Gastroesophageal sphincter (tissue), 3 donors: ENCODE measurements at regions not wholly inside any gene's neighbourhood (a gene's known extent, or its start where the extent isn't known, plus 50 kb on each side); places are given as distances from the start of the nearest gene placed in this dataset.

Source experiments
- CTCF ChIP-seq, 4 experiments: fragments of 200-600 bp in 2 of 4; fragments of 450-650 bp in 2 of 4; sonication (generic) in 1 of 4; IDR thresholded peaks; one replicate each; pipeline ENCODE4 v1.5.1; 2017 to 2019; ENCODE audit warnings: antibody characterized with exemption in 4 of 4, mild to moderate bottlenecking in 2 of 4, moderate library complexity in 2 of 4
- POLR2A ChIP-seq, 2 donors: fragments of 450-650 bp; IDR thresholded peaks; one replicate each; pipeline ENCODE4 v1.6.1; 2017; ENCODE audit warnings: antibody characterized with exemption in 2 of 2, mild to moderate bottlenecking in 2 of 2, moderate library complexity in 1 of 2
- POLR2AphosphoS5 ChIP-seq: sonication (generic); formaldehyde crosslinking; IDR thresholded peaks from one replicate; pipeline ENCODE4 v1.6.1; 2017; ENCODE audit warnings: antibody characterized with exemption

- TF ChIP-seq CTCF (IDR thresholded peaks at IDR 0.05) (no peak), POLR2A (IDR thresholded peaks at IDR 0.05) (no peak), POLR2AphosphoS5 (no peak)
Measured at GRCh38 chr9:22954550-22954949, 507.9 kb downstream of the DMRTA1 start.
